BLaER1 treated with 17β-estradiol and CSF1 and Interleukin-3, amounts not matched to agents 10 nM and 100 nM (cell line): ENCODE measurements at regions not wholly inside any gene's neighbourhood (a gene's known extent, or its start where the extent isn't known, plus 50 kb on each side); places are given as distances from the start of the nearest gene placed in this dataset.
"Not testable (repeated sequence)": the region's sequence is repeated elsewhere in the genome, so short reads cannot be mapped to it uniquely, and the experiment has no call there.

ENCODE experiments used
- H3K27ac ChIP-seq, 11 experiments: shearing (Covaris generic); formaldehyde crosslinking; 2 replicates each; pipeline ENCODE4 v1.8.1; 2022
- H3K27me3 ChIP-seq, 11 experiments: shearing (Covaris generic); formaldehyde crosslinking; 2 replicates each; pipeline ENCODE4 v1.8.1; 2022
- H3K36me3 ChIP-seq, 11 experiments: shearing (Covaris generic); formaldehyde crosslinking; 2 replicates each; pipeline ENCODE4 v1.8.1; 2022
- H3K4me1 ChIP-seq, 10 experiments: shearing (Covaris generic); formaldehyde crosslinking; 2 replicates each; pipeline ENCODE4 v1.8.1; 2022
- H3K4me2 ChIP-seq, 11 experiments: shearing (Covaris generic); formaldehyde crosslinking; 2 replicates each; pipeline ENCODE4 v1.8.1; 2022
- H3K4me3 ChIP-seq, 10 experiments: shearing (Covaris generic); formaldehyde crosslinking; 2 replicates each; pipeline ENCODE4 v1.8.1; 2022
- H3K9ac ChIP-seq, 11 experiments: shearing (Covaris generic); formaldehyde crosslinking; 2 replicates each; pipeline ENCODE4 v1.8.1; 2022
- H3K9me3 ChIP-seq, 11 experiments: shearing (Covaris generic); formaldehyde crosslinking; replicated peaks in 1 of 11; 2 replicates each; pipeline ENCODE4 v1.8.1; 2022
- H4K20me1 ChIP-seq, 11 experiments: shearing (Covaris generic); formaldehyde crosslinking; 2 replicates each; pipeline ENCODE4 v1.8.1; 2022
- Cebpa-rat ChIP-seq, 11 experiments: shearing (Covaris generic); IDR thresholded peaks; 2 replicates each; pipeline ENCODE4 v1.8.1; 2022

DNA sequence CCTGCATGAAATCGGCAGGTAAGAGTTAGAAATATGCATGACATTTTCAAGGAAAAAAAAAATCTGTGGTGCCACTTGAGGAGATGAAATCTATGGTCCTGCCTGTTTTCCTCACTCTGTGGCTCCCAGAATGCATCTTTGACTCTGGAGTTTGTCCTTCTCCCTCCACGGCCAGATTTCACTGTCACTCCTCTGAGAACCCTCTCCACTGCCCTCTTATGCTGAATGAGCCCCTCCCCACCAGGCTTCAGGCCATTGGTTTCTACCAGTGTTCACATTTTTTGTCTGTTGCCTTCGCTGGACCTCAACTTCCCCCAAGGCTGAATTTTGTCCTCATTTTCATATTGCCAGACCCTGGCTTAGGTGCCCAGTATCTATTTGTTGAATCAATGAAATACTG lies 235.0 kb downstream of the ZIC5 start:
- Histone ChIP-seq H3K27ac (no peak overlapping the region), H3K4me3 (no peak overlapping the region), H3K9me3 (no peaks in the 10 kb centered on the region), H3K4me2 (no peak overlapping the region), H3K4me1 (peaks cover 11 to 41% (median 27%) of the 10 kb centered on the region in 10 experiments), H3K27me3 (no peaks in the 10 kb centered on the region), H3K36me3 (no peaks in the 10 kb centered on the region), H4K20me1 (no peaks in the 10 kb centered on the region; a peak in 1 of 22 replicates), H3K9ac (no peak overlapping the region)
- TF ChIP-seq Cebpa-rat (IDR thresholded peaks at IDR 0.05): no peak

DNA sequence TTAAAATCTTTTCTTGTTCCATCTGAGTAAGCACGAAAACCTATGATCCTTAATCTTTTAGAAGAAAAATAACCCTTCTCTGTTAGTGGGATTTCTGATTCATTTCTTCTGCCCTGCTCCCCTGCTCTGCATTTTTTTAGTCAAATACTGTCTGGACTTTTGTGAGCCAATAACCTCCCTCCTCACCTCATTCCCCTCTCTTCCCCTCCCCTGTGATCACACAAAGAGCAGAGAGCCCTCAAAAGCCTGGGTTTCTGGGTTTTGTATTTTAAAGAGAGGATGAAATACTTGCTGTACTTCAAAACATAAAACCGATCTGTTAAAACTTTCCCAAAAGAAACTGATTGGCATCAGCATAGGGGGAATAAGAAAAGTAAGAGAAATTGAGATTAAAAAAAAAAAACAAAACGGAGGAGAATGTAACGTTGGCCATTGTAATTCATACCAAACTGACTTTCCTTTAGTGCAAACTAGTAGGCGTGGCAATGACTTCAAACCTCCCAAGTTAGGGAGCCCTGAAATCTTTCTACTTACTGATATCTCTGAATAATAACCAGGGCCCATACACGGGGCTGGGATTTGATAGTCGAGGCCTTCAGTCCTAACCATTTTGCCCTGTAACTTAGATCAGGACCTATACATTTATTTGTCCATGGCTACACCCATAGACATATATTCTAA lies 232.9 kb downstream of the TM9SF2 start:
- H3K4me3 ChIP-seq: no peak overlapping the region
- no peak overlapping the region for H3K27ac ChIP-seq
- no peak overlapping the region for H3K9ac ChIP-seq
- H3K4me1 ChIP-seq: peaks cover 9 to 23% (median 10%) of the 10 kb centered on the region in 10 experiments
- H3K27me3 ChIP-seq: no peaks in the 10 kb centered on the region
- no peak overlapping the region for H3K4me2 ChIP-seq
- H3K9me3 ChIP-seq: no peaks in the 10 kb centered on the region
- no peak for TF ChIP-seq Cebpa-rat (IDR thresholded peaks at IDR 0.05)
- no peaks in the 10 kb centered on the region for H3K36me3 ChIP-seq
- no peaks in the 10 kb centered on the region for H4K20me1 ChIP-seq

DNA sequence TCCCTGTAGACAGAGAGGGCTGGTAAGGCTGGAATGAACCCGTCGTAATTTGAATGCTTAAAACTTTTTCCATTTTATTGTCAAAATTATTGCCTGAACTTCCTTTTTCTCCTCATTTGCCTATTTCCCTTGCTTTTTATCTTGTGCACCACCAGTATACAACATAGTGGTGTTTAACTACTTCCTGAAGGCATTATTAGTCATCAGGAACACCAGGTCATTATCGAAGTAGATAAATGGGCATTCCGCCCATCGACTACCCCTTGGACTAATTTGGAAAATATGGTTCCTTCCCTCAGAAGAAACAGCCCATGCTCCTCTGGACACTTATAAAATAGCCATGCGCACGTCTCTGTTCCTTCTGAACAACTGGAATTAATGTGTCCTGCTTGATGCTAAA lies 232.1 kb downstream of the TM9SF2 start:
- Histone ChIP-seq H3K9ac (no peak overlapping the region), H3K27me3 (no peaks in the 10 kb centered on the region), H4K20me1 (no peaks in the 10 kb centered on the region), H3K4me1 (peaks cover 1 to 15% (median 2%) of the 10 kb centered on the region in 10 experiments; a peak in 19 of 20 replicates), H3K27ac (no peak overlapping the region), H3K9me3 (no peaks in the 10 kb centered on the region), H3K4me3 (no peak overlapping the region), H3K4me2 (peak overlapping the region in 3 of 11 experiments; percentile 35 to 43 (median 41); a peak in 6 of 22 replicates), H3K36me3 (no peaks in the 10 kb centered on the region)
- no peak for TF ChIP-seq Cebpa-rat (IDR thresholded peaks at IDR 0.05)

DNA sequence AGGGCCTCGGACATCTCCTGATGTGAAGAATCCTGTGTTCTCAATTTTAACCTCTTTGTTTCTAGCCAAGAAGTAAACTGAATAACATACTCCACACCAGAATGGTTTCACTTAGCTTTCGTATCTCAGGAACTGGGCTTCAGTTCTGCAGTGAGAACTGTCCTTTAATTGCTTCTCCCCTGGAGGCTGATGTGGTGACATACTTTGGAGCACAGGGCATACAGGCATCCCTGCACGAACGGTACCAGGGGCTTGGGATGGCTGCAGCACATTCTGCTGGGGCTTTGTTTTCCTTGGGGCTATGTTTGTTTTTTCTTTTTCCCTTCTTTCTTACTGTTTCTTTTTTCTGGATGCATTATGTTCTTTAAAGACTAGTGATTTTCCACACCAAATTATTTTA lies 230.5 kb downstream of the TM9SF2 start:
- H3K27ac ChIP-seq: no peak overlapping the region
- H3K9me3 ChIP-seq: no peaks in the 10 kb centered on the region
- TF ChIP-seq Cebpa-rat (IDR thresholded peaks at IDR 0.05): no peak
- H4K20me1 ChIP-seq: no peaks in the 10 kb centered on the region
- H3K27me3 ChIP-seq: no peaks in the 10 kb centered on the region
- H3K4me3 ChIP-seq: no peak overlapping the region
- H3K9ac ChIP-seq: no peak overlapping the region
- H3K4me2 ChIP-seq: no peak overlapping the region
- no peaks in the 10 kb centered on the region for H3K36me3 ChIP-seq
- peaks cover 0 to 12% (median 0%) of the 10 kb centered on the region in 10 experiments; a peak in 7 of 20 replicates for H3K4me1 ChIP-seq

DNA sequence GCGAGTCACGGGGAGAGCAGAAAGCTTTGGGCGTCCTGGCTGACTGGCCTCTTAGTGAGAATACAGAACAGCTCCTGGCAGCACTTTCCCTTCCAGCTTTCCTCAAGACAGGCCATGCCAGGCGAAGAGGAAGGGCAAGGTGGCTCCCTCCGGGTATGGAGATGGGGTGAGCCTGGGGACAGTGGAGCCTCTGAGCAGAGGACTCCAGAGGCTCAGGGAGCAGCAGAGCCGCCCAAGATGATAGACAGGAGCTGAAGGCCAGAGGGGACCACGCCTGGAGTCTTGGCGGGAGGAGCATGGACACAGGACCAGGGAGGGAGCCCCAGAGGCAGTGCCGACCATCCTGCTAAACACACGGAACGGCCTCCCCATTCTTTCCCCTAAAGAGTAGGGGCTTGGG lies 229.1 kb downstream of the TM9SF2 start:
- H3K9me3 ChIP-seq: no peaks in the 10 kb centered on the region
- no peak for TF ChIP-seq Cebpa-rat (IDR thresholded peaks at IDR 0.05)
- no peak overlapping the region for H3K9ac ChIP-seq
- no peak overlapping the region for H3K4me3 ChIP-seq
- no peaks in the 10 kb centered on the region for H3K36me3 ChIP-seq
- no peak overlapping the region for H3K27ac ChIP-seq
- no peak overlapping the region for H3K4me2 ChIP-seq
- H3K27me3 ChIP-seq: no peaks in the 10 kb centered on the region
- peaks cover 0 to 12% (median 0%) of the 10 kb centered on the region in 10 experiments; a peak in 7 of 20 replicates for H3K4me1 ChIP-seq
- H4K20me1 ChIP-seq: no peaks in the 10 kb centered on the region

DNA sequence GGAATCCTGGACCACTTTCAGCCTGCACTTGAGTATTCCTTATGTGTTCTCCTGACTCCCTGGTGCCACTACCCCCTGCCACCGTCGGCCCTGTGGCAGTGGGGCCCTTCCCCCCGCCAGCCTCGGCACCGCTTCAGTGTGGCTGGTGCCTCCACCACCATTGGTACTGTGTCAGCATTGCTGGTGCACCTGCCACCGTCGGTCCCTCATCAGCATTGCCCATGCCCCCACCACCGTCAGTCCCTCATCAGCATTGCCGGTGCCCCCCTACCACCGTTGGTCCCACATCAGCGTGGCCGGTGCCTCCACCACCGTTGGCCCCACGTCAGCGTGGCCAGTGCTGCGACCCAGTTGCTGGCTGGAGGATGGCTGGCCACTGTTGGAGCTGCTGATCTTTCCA lies 228.5 kb downstream of the TM9SF2 start:
- no peaks in the 10 kb centered on the region for H4K20me1 ChIP-seq
- H3K9ac ChIP-seq: no peak overlapping the region
- H3K36me3 ChIP-seq: no peaks in the 10 kb centered on the region
- no peak overlapping the region for H3K4me3 ChIP-seq
- H3K27ac ChIP-seq: no peak overlapping the region
- TF ChIP-seq Cebpa-rat (IDR thresholded peaks at IDR 0.05): no peak
- no peaks in the 10 kb centered on the region for H3K27me3 ChIP-seq
- no peak overlapping the region for H3K4me2 ChIP-seq
- H3K9me3 ChIP-seq: no peaks in the 10 kb centered on the region
- H3K4me1 ChIP-seq: peaks cover 0 to 12% (median 0%) of the 10 kb centered on the region in 10 experiments; a peak in 7 of 20 replicates

DNA sequence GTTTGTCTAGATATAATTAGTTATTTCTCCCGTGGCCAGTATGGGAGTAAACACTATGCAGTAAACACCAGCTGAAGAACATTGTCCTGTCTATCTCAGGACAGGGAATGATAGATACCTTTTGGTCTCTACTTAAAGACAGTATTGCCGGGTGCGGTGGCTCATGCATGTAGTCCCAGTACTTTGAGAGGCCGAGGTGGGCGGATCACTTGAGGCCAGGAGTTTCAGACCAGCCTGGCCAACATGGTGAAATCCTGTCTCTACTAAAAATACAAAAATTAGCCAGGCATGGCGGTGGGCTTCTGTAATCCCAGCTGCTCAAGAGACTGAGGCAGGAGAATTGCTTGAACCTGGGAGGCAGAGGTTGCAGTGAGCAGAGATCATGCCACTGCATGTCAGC lies 226.4 kb downstream of the TM9SF2 start:
- H4K20me1 ChIP-seq, H3K4me1 ChIP-seq, H3K27me3 ChIP-seq, H3K4me3 ChIP-seq, H3K27ac ChIP-seq, H3K4me2 ChIP-seq, H3K36me3 ChIP-seq, H3K9me3 ChIP-seq, H3K9ac ChIP-seq: not testable (repeated sequence)

DNA sequence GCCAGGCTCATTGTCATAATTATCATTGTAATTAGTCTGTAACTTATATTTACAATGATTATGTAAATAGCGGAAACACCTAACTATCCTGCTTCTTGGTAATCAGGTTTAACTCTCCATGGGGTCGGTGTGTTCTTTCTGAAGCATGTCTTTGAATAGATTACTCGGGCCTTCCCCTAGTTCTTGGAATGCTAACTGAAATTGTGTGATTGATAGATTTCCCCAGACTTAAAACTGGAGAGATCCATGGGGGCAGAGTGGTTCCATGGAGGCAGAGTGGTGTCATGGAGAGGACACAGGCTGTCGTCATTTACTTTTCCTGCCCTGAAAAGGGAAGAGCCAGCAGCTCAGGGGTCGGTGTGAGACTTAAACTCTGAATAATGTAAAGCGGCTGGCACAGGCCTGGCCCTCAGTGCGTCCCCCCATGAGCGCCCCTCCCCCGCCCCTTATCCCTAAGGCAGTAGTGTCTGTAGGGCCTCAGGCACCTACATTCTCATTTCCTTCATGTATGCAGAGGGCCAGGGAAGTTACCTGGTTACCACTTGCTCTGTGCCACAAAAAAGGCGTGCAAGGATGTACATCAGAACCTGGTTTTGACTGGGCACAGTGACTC lies 225.1 kb downstream of the TM9SF2 start:
- Histone ChIP-seq H3K4me1 (peaks cover 0 to 16% (median 4%) of the 10 kb centered on the region in 10 experiments; a peak in 10 of 20 replicates), H3K27me3 (no peaks in the 10 kb centered on the region), H3K4me3 (no peak overlapping the region), H3K4me2 (no peak overlapping the region), H3K36me3 (no peaks in the 10 kb centered on the region), H3K27ac (no peak overlapping the region), H3K9me3 (no peaks in the 10 kb centered on the region), H3K9ac (no peak overlapping the region), H4K20me1 (no peaks in the 10 kb centered on the region)
- no peak for TF ChIP-seq Cebpa-rat (IDR thresholded peaks at IDR 0.05)

DNA sequence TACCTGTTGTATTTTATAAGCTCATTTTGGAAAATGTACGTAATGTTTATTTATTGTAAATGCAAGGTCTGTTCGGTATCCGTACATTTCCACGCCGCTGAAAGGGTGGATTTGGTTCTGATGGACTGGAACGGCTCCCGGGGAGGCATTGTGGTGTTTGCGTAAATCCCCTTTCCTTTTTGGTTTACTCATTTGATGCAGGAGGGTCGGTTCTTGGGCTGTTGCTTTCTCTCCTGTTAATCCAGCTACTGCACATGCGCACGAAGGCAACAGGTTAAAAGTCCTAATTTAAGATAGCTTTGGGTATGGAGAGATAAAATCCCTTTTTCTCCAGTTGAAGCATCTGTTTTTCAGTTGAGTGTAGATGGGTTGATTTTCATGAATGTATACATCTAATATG lies 224.4 kb downstream of the TM9SF2 start:
- Histone ChIP-seq H3K9me3 (no peaks in the 10 kb centered on the region), H3K27me3 (no peaks in the 10 kb centered on the region), H3K4me1 (peaks cover 0 to 22% (median 4%) of the 10 kb centered on the region in 10 experiments; a peak in 10 of 20 replicates), H3K27ac (no peak overlapping the region), H3K9ac (no peak overlapping the region), H4K20me1 (no peaks in the 10 kb centered on the region), H3K4me3 (no peak overlapping the region), H3K36me3 (no peaks in the 10 kb centered on the region), H3K4me2 (no peak overlapping the region)
- TF ChIP-seq Cebpa-rat (IDR thresholded peaks at IDR 0.05): no peak
